ENCODE measurements at regions not wholly inside any gene's neighbourhood (a gene's known extent, or its start where the extent isn't known, plus 50 kb on each side); places are given as distances from the start of the nearest gene placed in this dataset.

GRCh38 chr1:234735916-234736315 lies 125.9 kb upstream of the IRF2BP2 start:
- H3K36me3 ChIP-seq (ENCODE audit: control insufficient read depth, insufficient read depth, low read length): no peaks in the 10 kb centered on the region
- H3K4me3 ChIP-seq (replicated peaks; ENCODE audit: low read depth, low read length): no peak overlapping the region
- DNase-seq (ENCODE audit: extremely low read depth, insufficient read length): no peak
- no peaks in the 10 kb centered on the region for H3K27me3 ChIP-seq (replicated peaks; ENCODE audit: control insufficient read depth, insufficient read depth, low read length)
- no peak for TF ChIP-seq CTCF (IDR thresholded peaks at IDR 0.05; ENCODE audit: insufficient read depth, low read length, poor library complexity, severe bottlenecking)

GRCh38 chr1:234735476-234735875 lies 125.5 kb upstream of the IRF2BP2 start:
- no peak overlapping the region for H3K4me3 ChIP-seq (replicated peaks; ENCODE audit: low read depth, low read length)
- H3K27me3 ChIP-seq (replicated peaks; ENCODE audit: control insufficient read depth, insufficient read depth, low read length): no peaks in the 10 kb centered on the region
- TF ChIP-seq CTCF (IDR thresholded peaks at IDR 0.05; ENCODE audit: insufficient read depth, low read length, poor library complexity, severe bottlenecking): no peak
- no peaks in the 10 kb centered on the region for H3K36me3 ChIP-seq (ENCODE audit: control insufficient read depth, insufficient read depth, low read length)
- DNase-seq (ENCODE audit: extremely low read depth, insufficient read length): no peak

- H3K27me3 ChIP-seq (replicated peaks; ENCODE audit: control insufficient read depth, insufficient read depth, low read length): no peaks in the 10 kb centered on the region
- no peaks in the 10 kb centered on the region for H3K36me3 ChIP-seq (ENCODE audit: control insufficient read depth, insufficient read depth, low read length)
- TF ChIP-seq CTCF (IDR thresholded peaks at IDR 0.05; ENCODE audit: insufficient read depth, low read length, poor library complexity, severe bottlenecking): no peak
- no peak overlapping the region for H3K4me3 ChIP-seq (replicated peaks; ENCODE audit: low read depth, low read length)
- no peak for DNase-seq (ENCODE audit: extremely low read depth, insufficient read length)
Measured at GRCh38 chr1:234734869-234735268, 124.9 kb upstream of the IRF2BP2 start.

- Histone ChIP-seq H3K27me3 (replicated peaks; ENCODE audit: control insufficient read depth, insufficient read depth, low read length) (no peaks in the 10 kb centered on the region), H3K36me3 (ENCODE audit: control insufficient read depth, insufficient read depth, low read length) (no peaks in the 10 kb centered on the region), H3K4me3 (replicated peaks; ENCODE audit: low read depth, low read length) (no peak overlapping the region)
- no peak for TF ChIP-seq CTCF (IDR thresholded peaks at IDR 0.05; ENCODE audit: insufficient read depth, low read length, poor library complexity, severe bottlenecking)
- DNase-seq (ENCODE audit: extremely low read depth, insufficient read length): no peak
Measured at GRCh38 chr1:234734412-234734835, 124.4 kb upstream of the IRF2BP2 start.

GRCh38 chr1:234733427-234733826 lies 123.4 kb upstream of the IRF2BP2 start:
- Histone ChIP-seq H3K36me3 (ENCODE audit: control insufficient read depth, insufficient read depth, low read length) (no peaks in the 10 kb centered on the region), H3K27me3 (replicated peaks; ENCODE audit: control insufficient read depth, insufficient read depth, low read length) (no peaks in the 10 kb centered on the region), H3K4me3 (replicated peaks; ENCODE audit: low read depth, low read length) (no peak overlapping the region)
- DNase-seq (ENCODE audit: extremely low read depth, insufficient read length): no peak
- TF ChIP-seq CTCF (IDR thresholded peaks at IDR 0.05; ENCODE audit: insufficient read depth, low read length, poor library complexity, severe bottlenecking): no peak

- Histone ChIP-seq H3K36me3 (ENCODE audit: control insufficient read depth, insufficient read depth, low read length) (no peaks in the 10 kb centered on the region), H3K4me3 (replicated peaks; ENCODE audit: low read depth, low read length) (no peak overlapping the region)
Measured at GRCh38 chr1:234732671-234733390, 122.9 kb upstream of the IRF2BP2 start.

More at GRCh38 chr1:234732671-234733390, 122.9 kb upstream of the IRF2BP2 start:
- H3K27me3 ChIP-seq (replicated peaks; ENCODE audit: control insufficient read depth, insufficient read depth, low read length): no peaks in the 10 kb centered on the region
- DNase-seq (ENCODE audit: extremely low read depth, insufficient read length): no peak
- no peak for TF ChIP-seq CTCF (IDR thresholded peaks at IDR 0.05; ENCODE audit: insufficient read depth, low read length, poor library complexity, severe bottlenecking)

Measured in GM06990 (cell line).